ENCODE measurements at regions not wholly inside any gene's neighbourhood (a gene's known extent, or its start where the extent isn't known, plus 50 kb on each side); places are given as distances from the start of the nearest gene placed in this dataset.

DNA sequence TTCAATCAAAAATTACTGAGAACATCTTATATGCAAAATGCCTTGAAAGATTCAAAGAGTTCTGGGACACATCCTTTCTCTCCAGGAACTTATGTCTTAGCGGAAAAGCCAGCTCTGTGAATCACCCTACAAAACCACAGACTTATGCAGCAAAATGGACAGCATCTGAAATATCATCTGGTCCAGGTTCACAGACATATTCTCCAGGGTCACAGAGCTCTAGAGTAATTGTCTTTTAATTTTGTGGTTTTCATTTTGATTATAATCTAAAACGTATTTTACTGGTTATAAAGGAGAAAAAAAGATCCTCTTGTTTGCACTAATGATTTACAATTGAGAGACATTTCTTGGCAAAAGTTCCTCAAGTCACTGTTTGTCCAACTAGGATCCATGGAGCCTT is 246.2 kb downstream of the MSRB3 start:
- no peak for TF ChIP-seq CEBPB (IDR thresholded peaks at IDR 0.05)
- TF ChIP-seq, protein P1, sequence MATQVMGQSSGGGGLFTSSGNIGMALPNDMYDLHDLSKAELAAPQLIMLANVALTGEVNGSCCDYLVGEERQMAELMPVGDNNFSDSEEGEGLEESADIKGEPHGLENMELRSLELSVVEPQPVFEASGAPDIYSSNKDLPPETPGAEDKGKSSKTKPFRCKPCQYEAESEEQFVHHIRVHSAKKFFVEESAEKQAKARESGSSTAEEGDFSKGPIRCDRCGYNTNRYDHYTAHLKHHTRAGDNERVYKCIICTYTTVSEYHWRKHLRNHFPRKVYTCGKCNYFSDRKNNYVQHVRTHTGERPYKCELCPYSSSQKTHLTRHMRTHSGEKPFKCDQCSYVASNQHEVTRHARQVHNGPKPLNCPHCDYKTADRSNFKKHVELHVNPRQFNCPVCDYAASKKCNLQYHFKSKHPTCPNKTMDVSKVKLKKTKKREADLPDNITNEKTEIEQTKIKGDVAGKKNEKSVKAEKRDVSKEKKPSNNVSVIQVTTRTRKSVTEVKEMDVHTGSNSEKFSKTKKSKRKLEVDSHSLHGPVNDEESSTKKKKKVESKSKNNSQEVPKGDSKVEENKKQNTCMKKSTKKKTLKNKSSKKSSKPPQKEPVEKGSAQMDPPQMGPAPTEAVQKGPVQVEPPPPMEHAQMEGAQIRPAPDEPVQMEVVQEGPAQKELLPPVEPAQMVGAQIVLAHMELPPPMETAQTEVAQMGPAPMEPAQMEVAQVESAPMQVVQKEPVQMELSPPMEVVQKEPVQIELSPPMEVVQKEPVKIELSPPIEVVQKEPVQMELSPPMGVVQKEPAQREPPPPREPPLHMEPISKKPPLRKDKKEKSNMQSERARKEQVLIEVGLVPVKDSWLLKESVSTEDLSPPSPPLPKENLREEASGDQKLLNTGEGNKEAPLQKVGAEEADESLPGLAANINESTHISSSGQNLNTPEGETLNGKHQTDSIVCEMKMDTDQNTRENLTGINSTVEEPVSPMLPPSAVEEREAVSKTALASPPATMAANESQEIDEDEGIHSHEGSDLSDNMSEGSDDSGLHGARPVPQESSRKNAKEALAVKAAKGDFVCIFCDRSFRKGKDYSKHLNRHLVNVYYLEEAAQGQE (IDR thresholded peaks at IDR 0.05; ENCODE audit: low read depth): no peak
- no peak for TF ChIP-seq TAF1 (IDR thresholded peaks at IDR 0.05; ENCODE audit: low read depth)
- TF ChIP-seq EGR1 (IDR thresholded peaks at IDR 0.05): no peak
- TF ChIP-seq, protein P2, sequence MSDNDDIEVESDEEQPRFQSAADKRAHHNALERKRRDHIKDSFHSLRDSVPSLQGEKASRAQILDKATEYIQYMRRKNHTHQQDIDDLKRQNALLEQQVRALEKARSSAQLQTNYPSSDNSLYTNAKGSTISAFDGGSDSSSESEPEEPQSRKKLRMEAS (IDR thresholded peaks at IDR 0.05): no peak
- TF ChIP-seq TCF12 (IDR thresholded peaks at IDR 0.05; ENCODE audit: low read depth): no peak
- TF ChIP-seq RAD21 (IDR thresholded peaks at IDR 0.05; ENCODE audit: low read depth): no peak
- TF ChIP-seq EP300 (IDR thresholded peaks at IDR 0.05; ENCODE audit: borderline replicate concordance): no peak
- TF ChIP-seq TEAD4 (IDR thresholded peaks at IDR 0.05): no peak

Data from Ishikawa (cell line).